ENCODE measurements at regions not wholly inside any gene's neighbourhood (a gene's known extent, or its start where the extent isn't known, plus 50 kb on each side); places are given as distances from the start of the nearest gene placed in this dataset.

GRCh38 chrX:981791-982626 lies 230.4 kb downstream of the CRLF2 start:
- TF ChIP-seq POLR2AphosphoS5 (IDR thresholded peaks at IDR 0.05) (no peak), POLR2A (IDR thresholded peaks at IDR 0.05; ENCODE audit: low read depth) (no peak), CTCF (IDR thresholded peaks at IDR 0.05) (no peak)

Data from esophagus muscularis mucosa (tissue), 3 donors.